MCF 10A (cell line): ENCODE measurements at regions not wholly inside any gene's neighbourhood (a gene's known extent, or its start where the extent isn't known, plus 50 kb on each side); places are given as distances from the start of the nearest gene placed in this dataset.
A peak's percentile ranks its signal among the peaks of the same experiment; 100 is the strongest.

Source experiments
- BruUV-seq: library from RNA; stranded (reverse); fragments of 400-500 nt; replicated peaks from 2 replicates; lab custom pipeline; 2021; lab: Mats Ljungman, UMichigan
- CTCF ChIA-PET: fragments of 300-600 bp; sonication (Branson Sonifier 250); formaldehyde crosslinking; extraction: SDS; loops from one replicate; lab custom pipeline; 2021; ENCODE audit warnings: antibody characterized with exemption, inconsistent platforms; lab: Yijun Ruan, JAX
- POLR2A ChIA-PET: fragments of 300-600, 350-650 bp; sonication (Branson Sonifier 250); formaldehyde crosslinking; extraction: SDS; loops from one replicate; lab custom pipeline; 2020; ENCODE audit warnings: antibody characterized with exemption, inconsistent platforms; lab: Yijun Ruan, JAX
- DNase-seq: peaks from one replicate; pipeline ENCODE4 v3.0.0-alpha.2; 2018; ENCODE audit not compliant: unreplicated experiment
- H3K27ac Mint-ChIP-seq: one replicate; pipeline ENCODE4 v1.8.0; 2022; ENCODE audit warnings: mild to moderate bottlenecking, low read depth, mixed read lengths; ENCODE audit not compliant: unreplicated experiment
- H3K27me3 Mint-ChIP-seq: one replicate; pipeline ENCODE4 v1.8.0; 2022; ENCODE audit warnings: mixed read lengths; ENCODE audit not compliant: insufficient read depth, unreplicated experiment
- H3K36me3 Mint-ChIP-seq: one replicate; pipeline ENCODE4 v1.8.0; 2022; ENCODE audit warnings: mild to moderate bottlenecking, moderate library complexity, mixed read lengths; ENCODE audit not compliant: insufficient read depth, unreplicated experiment
- H3K4me1 Mint-ChIP-seq: one replicate; pipeline ENCODE4 v1.8.0; 2022; ENCODE audit warnings: mixed read lengths; ENCODE audit not compliant: insufficient read depth, unreplicated experiment
- H3K4me3 Mint-ChIP-seq: one replicate; pipeline ENCODE4 v1.8.0; 2022; ENCODE audit warnings: mild to moderate bottlenecking, moderate library complexity, mixed read lengths; ENCODE audit not compliant: unreplicated experiment
- H3K9me3 Mint-ChIP-seq: one replicate; pipeline ENCODE4 v1.8.0; 2022; ENCODE audit warnings: mixed read lengths; ENCODE audit not compliant: unreplicated experiment
- CTCF ChIP-seq: fragments of 200-600 bp; IDR thresholded peaks from one replicate; pipeline ENCODE4 v1.8.0; 2022; ENCODE audit warnings: antibody characterized with exemption, mild to moderate bottlenecking; ENCODE audit not compliant: unreplicated experiment
- intact Hi-C: fragments of 100-400 bp; cut with micrococcal nuclease; formaldehyde crosslinking; loops from 2 replicates; pipeline ENCODE4 v1.14.1; 2022

DNA sequence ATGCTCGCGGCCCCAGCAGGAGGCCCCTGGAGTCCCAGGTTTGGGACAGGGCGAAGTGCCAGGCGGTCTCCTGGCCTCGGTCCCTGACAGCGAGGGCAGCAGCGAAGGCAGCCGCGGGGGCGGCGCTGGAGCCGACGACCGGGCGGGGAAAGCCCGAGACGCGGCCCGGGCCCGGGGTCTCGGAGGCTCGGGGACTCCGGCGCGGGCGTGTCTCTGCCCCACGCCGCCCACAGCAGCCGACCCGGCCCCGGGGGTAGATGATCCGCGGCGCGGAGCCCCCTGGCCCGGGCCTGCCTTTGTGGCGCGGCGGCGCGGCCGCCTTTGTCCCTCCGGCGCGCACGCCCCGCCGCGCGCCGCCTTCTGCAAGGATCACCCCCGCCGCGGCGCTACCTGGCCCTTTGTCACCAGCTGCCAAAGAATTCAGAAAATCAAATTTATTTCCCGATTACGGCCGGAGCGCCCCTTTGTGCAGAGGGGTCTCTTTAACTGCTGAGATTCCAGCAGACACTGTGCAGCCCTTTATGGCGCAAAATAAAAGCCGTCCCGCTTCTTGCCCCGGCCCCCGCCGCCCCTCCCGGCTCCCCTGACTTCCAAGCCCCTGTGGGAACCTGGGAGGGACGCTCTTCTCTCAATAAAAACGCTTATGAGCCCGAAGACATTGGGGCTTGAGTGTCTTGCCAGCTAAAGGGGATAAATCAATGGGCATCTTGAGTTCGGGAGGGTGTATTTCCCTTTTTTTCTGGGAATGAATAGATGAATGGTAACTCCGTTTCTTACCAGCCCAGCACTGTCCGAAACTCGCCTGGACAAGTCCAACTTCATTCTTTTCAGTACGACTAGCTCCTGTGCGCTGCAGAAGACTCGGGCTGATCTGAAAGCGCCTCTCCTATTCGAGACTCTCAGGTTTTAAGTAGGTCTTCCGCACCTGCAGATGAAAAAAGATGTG is 68.4 kb downstream of the HES1 start:
- H3K27me3 Mint-ChIP-seq, result peaks cover 2% of the 10 kb centered on the region
- no peak overlapping the region for H3K27ac Mint-ChIP-seq
- H3K4me1 Mint-ChIP-seq, result no peaks in the 10 kb centered on the region

DNA sequence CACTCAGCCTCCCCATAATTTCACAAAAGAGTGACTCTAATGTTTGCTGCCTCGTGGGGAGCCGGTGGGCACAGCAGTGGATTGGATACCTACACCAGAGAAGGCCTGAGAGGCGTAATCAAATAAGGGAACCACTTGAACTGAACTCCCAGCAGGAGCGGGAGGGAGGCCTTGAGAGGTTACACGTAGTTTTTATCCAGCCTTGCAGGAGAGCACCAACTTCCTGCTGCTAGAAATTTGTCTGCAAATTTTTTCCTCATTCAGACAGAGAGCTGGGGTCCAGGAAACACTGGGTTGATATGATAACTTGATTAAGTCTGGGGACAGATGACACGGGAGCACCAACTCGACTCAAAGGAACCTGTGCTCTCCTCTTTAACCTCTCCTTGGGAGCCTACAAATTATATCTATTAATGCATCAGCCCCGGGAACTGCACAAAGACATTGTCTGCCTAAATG is 69.8 kb downstream of the HES1 start:
- no peaks in the 10 kb centered on the region for H3K4me1 Mint-ChIP-seq
- POLR2A ChIA-PET, result interaction anchor here (1.1 kb wide), 1 partner anchor 165 kb away, joined by 3 read pairs; no protein-coding TSS in a partner anchor

More for the DNA sequence above, 68.4 kb downstream of the HES1 start:
- ChIA-PET POLR2A (interaction anchor here (1.1 kb wide), 1 partner anchor 164 kb away, joined by 3 read pairs; no protein-coding TSS in a partner anchor), CTCF (no interaction called here)
- Mint-ChIP-seq H3K9me3 (no peaks in the 10 kb centered on the region), H3K36me3 (no peaks in the 10 kb centered on the region), H3K4me3 (peak overlapping the region; percentile 51)
- TF ChIP-seq CTCF, result no peak
- BruUV-seq, result no TSS peak
- no peak for DNase-seq
- intact Hi-C loops, result no loop called here

DNA sequence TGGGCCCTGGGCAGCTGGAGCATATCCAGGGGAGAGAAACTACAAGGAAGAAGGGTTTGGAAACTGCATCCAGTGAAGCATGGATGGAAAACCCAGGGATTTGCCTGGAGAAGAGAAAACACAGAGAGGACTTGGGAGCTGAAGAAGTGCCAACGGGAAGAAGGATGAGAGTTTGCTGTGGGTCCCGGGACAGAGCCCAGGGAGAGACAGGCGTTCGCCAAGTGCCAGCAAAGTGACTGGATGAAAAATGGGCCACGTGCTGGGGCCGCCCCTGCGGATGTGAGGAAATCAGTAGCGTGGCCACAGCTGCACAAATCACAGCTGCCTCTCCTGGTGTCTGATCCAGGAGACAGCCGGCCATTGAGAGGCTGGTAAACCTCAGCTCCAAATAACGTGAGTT is 70.4 kb downstream of the HES1 start:
- TF ChIP-seq CTCF, result no peak
- Mint-ChIP-seq H3K9me3 (no peaks in the 10 kb centered on the region), H3K4me1 (no peaks in the 10 kb centered on the region), H3K27ac (no peak overlapping the region), H3K4me3 (no peak overlapping the region), H3K36me3 (no peaks in the 10 kb centered on the region), H3K27me3 (no peaks in the 10 kb centered on the region)
- BruUV-seq, result no TSS peak
- intact Hi-C loops, result no loop called here
- POLR2A ChIA-PET, result interaction anchor here (0.6 kb wide), 1 partner anchor 474 kb away, joined by 3 read pairs; no protein-coding TSS in a partner anchor
- DNase-seq, result no peak
- CTCF ChIA-PET, result no interaction called here

More for the DNA sequence above, 69.8 kb downstream of the HES1 start:
- CTCF ChIA-PET, result no interaction called here
- no TSS peak for BruUV-seq
- no peak for DNase-seq
- no peaks in the 10 kb centered on the region for H3K27me3 Mint-ChIP-seq
- H3K9me3 Mint-ChIP-seq, result no peaks in the 10 kb centered on the region
- intact Hi-C loops, result no loop called here
- no peaks in the 10 kb centered on the region for H3K36me3 Mint-ChIP-seq
- no peak overlapping the region for H3K27ac Mint-ChIP-seq
- no peak for TF ChIP-seq CTCF
- no peak overlapping the region for H3K4me3 Mint-ChIP-seq

DNA sequence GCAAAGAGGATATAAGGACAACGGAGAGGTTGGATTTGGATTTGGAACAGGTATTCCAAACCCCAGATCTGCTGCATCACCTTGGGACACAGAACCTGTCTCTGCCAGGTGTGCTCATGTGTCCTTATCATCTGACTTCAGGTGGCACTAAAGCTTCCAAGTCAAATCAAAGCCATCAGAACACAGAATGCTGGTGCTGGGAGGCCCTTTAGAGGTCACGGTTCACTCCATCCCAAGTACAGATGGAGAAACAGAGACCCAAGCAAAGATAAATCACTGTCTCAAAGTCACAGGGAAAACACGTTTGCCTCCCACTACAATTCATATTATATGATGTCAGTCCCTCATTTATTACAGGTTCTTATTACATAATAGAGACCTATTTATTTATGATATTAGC is 72.8 kb downstream of the HES1 start:
- intact Hi-C loops, result no loop called here
- TF ChIP-seq CTCF, result no peak
- no peaks in the 10 kb centered on the region for H3K36me3 Mint-ChIP-seq
- BruUV-seq, result no TSS peak
- no peaks in the 10 kb centered on the region for H3K4me1 Mint-ChIP-seq
- H3K27me3 Mint-ChIP-seq, result no peaks in the 10 kb centered on the region
- H3K4me3 Mint-ChIP-seq, result no peak overlapping the region
- no peak for DNase-seq
- ChIA-PET POLR2A (no interaction called here), CTCF (interaction anchor here (0.7 kb wide), 1 partner anchor 41 kb away, joined by 3 read pairs; no protein-coding TSS in a partner anchor)
- no peak overlapping the region for H3K27ac Mint-ChIP-seq
- no peaks in the 10 kb centered on the region for H3K9me3 Mint-ChIP-seq
